Lower lobe of right lung (tissue), 2 donors: ENCODE measurements at regions not wholly inside any gene's neighbourhood (a gene's known extent, or its start where the extent isn't known, plus 50 kb on each side); places are given as distances from the start of the nearest gene placed in this dataset.

Experiments
- ATAC-seq, 2 donors: fragments of 200-7000 bp; cut with Tn5 transposase; one replicate each; pipeline ENCODE4 v1.9.1; 2020 to 2022; ENCODE audit warnings: mild to moderate bottlenecking in 2 of 2, moderate library complexity in 2 of 2
- DNase-seq: peaks from one replicate; pipeline ENCODE4 v3.0.0-alpha.2; 2020
- H3K27ac ChIP-seq: fragments of 200-600 bp; one replicate; pipeline ENCODE4 v1.8.0; 2022
- H3K27me3 ChIP-seq: fragments of 200-600 bp; one replicate; pipeline ENCODE4 v1.8.0; 2022; ENCODE audit warnings: low read depth
- H3K36me3 ChIP-seq: fragments of 200-600 bp; one replicate; pipeline ENCODE4 v1.8.0; 2022; ENCODE audit warnings: mild to moderate bottlenecking
- H3K4me1 ChIP-seq: fragments of 200-600 bp; one replicate; pipeline ENCODE4 v1.8.0; 2022
- H3K4me3 ChIP-seq: fragments of 200-600 bp; one replicate; pipeline ENCODE4 v1.8.0; 2022; ENCODE audit warnings: mild to moderate bottlenecking
- H3K9me3 ChIP-seq: fragments of 200-600 bp; one replicate; pipeline ENCODE4 v1.8.0; 2022
- CTCF ChIP-seq: fragments of 200-600 bp; IDR thresholded peaks from one replicate; pipeline ENCODE4 v1.8.0; 2022; ENCODE audit warnings: antibody characterized with exemption, mild to moderate bottlenecking
- intact Hi-C: fragments of 100-400 bp; cut with DNase I; formaldehyde crosslinking; loops from one replicate; pipeline ENCODE4 v1.11.0; 2022
- donor health status: DM: no; HTN: yes; CAD: no; lungs with severe emphysema.

- intact Hi-C loops: no loop called here
- H3K4me1 ChIP-seq: no peaks in the 10 kb centered on the region
- no peak for ATAC-seq
- no peaks in the 10 kb centered on the region for H3K9me3 ChIP-seq
- H3K27ac ChIP-seq: no peak overlapping the region
- H3K27me3 ChIP-seq: no peaks in the 10 kb centered on the region
- H3K4me3 ChIP-seq: no peak overlapping the region
- TF ChIP-seq CTCF: no peak
- no peaks in the 10 kb centered on the region for H3K36me3 ChIP-seq
- DNase-seq: no peak
Observed at GRCh38 chr5:115708819-115709477, 83.1 kb upstream of the TMED7 start.

- intact Hi-C loops: no loop called here
- Histone ChIP-seq H3K4me3 (no peak overlapping the region), H3K27me3 (no peaks in the 10 kb centered on the region), H3K4me1 (no peaks in the 10 kb centered on the region), H3K9me3 (no peaks in the 10 kb centered on the region), H3K36me3 (no peaks in the 10 kb centered on the region), H3K27ac (no peak overlapping the region)
- no peak for DNase-seq
- no peak for TF ChIP-seq CTCF
- no peak for ATAC-seq
Observed at GRCh38 chr5:115703514-115703913, 77.7 kb upstream of the TMED7 start.

- Histone ChIP-seq H3K4me1 (no peaks in the 10 kb centered on the region), H3K9me3 (no peaks in the 10 kb centered on the region), H3K27ac (no peak overlapping the region), H3K36me3 (no peaks in the 10 kb centered on the region), H3K4me3 (no peak overlapping the region), H3K27me3 (no peaks in the 10 kb centered on the region)
- intact Hi-C loops: no loop called here
- TF ChIP-seq CTCF: no peak
- DNase-seq (no peak), ATAC-seq (no peak)
Observed at GRCh38 chr5:115702025-115702424, 76.2 kb upstream of the TMED7 start.

GRCh38 chr5:115699967-115700366 is 74.1 kb upstream of the TMED7 start:
- intact Hi-C loops: no loop called here
- ATAC-seq (no peak), DNase-seq (no peak)
- Histone ChIP-seq H3K27ac (no peak overlapping the region), H3K27me3 (no peaks in the 10 kb centered on the region), H3K36me3 (no peaks in the 10 kb centered on the region), H3K9me3 (no peaks in the 10 kb centered on the region), H3K4me3 (no peak overlapping the region), H3K4me1 (no peaks in the 10 kb centered on the region)
- TF ChIP-seq CTCF: no peak

- H3K27me3 ChIP-seq: no peaks in the 10 kb centered on the region
- no peaks in the 10 kb centered on the region for H3K4me1 ChIP-seq
- no peaks in the 10 kb centered on the region for H3K36me3 ChIP-seq
- TF ChIP-seq CTCF: no peak
- intact Hi-C loops: no loop called here
- peak overlapping the region; percentile 43 for H3K27ac ChIP-seq
- DNase-seq (no peak), ATAC-seq (no peak)
- no peaks in the 10 kb centered on the region for H3K9me3 ChIP-seq
- H3K4me3 ChIP-seq: no peak overlapping the region
Observed at GRCh38 chr5:115696141-115696650, 70.4 kb upstream of the TMED7 start.
